ENCODE measurements at regions not wholly inside any gene's neighbourhood (a gene's known extent, or its start where the extent isn't known, plus 50 kb on each side); places are given as distances from the start of the nearest gene placed in this dataset.

DNA sequence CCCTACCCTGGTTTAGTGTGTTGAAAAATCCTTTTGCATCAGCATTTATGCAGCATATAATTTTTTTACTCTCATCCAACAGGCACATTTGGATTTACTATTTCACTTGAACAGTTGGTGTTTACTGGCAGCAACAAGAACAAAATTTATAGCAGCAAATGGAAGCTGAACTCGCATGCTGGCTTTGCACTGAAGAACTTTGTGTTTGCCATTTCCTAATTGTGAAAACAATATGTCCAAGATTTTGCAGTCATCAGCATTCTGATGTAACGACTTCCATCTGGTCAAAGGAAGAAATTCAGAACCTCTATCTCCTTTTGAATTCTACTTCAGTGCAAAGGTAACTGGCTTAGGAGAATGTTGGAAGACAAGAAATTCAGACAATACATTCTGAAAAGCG lies 131.0 kb downstream of the DLEU7 start:
- no peak overlapping the region for H2BK5ac ChIP-seq (ENCODE audit: low read depth, low read length, poor library complexity, severe bottlenecking)
- no CpG with 5 or more reads among the region's 3 CpGs for WGBS, 2 experiments (ENCODE audit: extremely low coverage in 2 of 2, insufficient read length in 1 of 2)
- peaks cover 15% of the 10 kb centered on the region for H3K27me3 ChIP-seq (ENCODE audit: control insufficient read depth, insufficient read depth, low read length)
- no peak overlapping the region for H2AFZ ChIP-seq (replicated peaks; ENCODE audit: low read length, poor library complexity)
- H2BK15ac ChIP-seq (ENCODE audit: low read depth, low read length), result no peak overlapping the region
- no peaks in the 10 kb centered on the region for H3K79me1 ChIP-seq (ENCODE audit: low read depth in 1 of 2, low read length in 2 of 2)
- H2BK20ac ChIP-seq (ENCODE audit: low read depth, low read length), result no peak overlapping the region
- no peak overlapping the region for H2AK5ac ChIP-seq (ENCODE audit: low read depth, low read length)
- no peak overlapping the region for H3K14ac ChIP-seq (replicated peaks; ENCODE audit: low read depth, low read length)
- H3K9ac ChIP-seq (ENCODE audit: low read depth, low read length), result no peak overlapping the region
- H3K9me1 ChIP-seq (ENCODE audit: insufficient read depth, low read length), result no peaks in the 10 kb centered on the region
- in situ Hi-C loops (cut with MboI; ENCODE audit: low sequenced_read_pairs), result no loop called here
- BruUV-seq (replicated peaks), result no TSS peak
- DNase-seq (no peak), ATAC-seq (ENCODE audit: low read depth) (no peak)
- H2AK9ac ChIP-seq (replicated peaks; ENCODE audit: low read depth, low read length, poor library complexity), result no peak overlapping the region
- H4K5ac ChIP-seq (ENCODE audit: low read depth, low read length), result no peak overlapping the region
- H3K18ac ChIP-seq (ENCODE audit: low read depth, low read length), result no peak overlapping the region
- no peaks in the 10 kb centered on the region for H3K9me3 ChIP-seq (ENCODE audit: control insufficient read depth, insufficient read depth, low read length)
- no peak overlapping the region for H3K56ac ChIP-seq (ENCODE audit: extremely low read depth, insufficient read depth, low read length)
- intact Hi-C loops (cut with micrococcal nuclease), result no loop called here
- ChIA-PET CTCF (no interaction called here), POLR2A (ENCODE audit: unreplicated experiment) (no interaction called here)
- H3K27ac ChIP-seq (ENCODE audit: insufficient read depth, low read length), result no peak overlapping the region
- no peak overlapping the region for H3K4ac ChIP-seq (ENCODE audit: low read depth, low read length)
- dilution Hi-C loops (cut with HindIII; ENCODE audit: low sequenced_read_pairs, unreplicated experiment), result no loop called here
- no peaks in the 10 kb centered on the region for H3K36me3 ChIP-seq (ENCODE audit: control insufficient read depth, insufficient read depth, low read length)
- H2BK120ac ChIP-seq (ENCODE audit: low read depth, low read length), result no peak overlapping the region
- H3K4me1 ChIP-seq (ENCODE audit: control insufficient read depth, insufficient read depth, low read length), result no peaks in the 10 kb centered on the region; the same call in 1 of the 2 replicates
- no peak overlapping the region for H4K91ac ChIP-seq (ENCODE audit: insufficient read depth, low read depth, low read length)
- H3K4me2 ChIP-seq (ENCODE audit: low read depth, low read length), result no peak overlapping the region
- no peak overlapping the region for H4K8ac ChIP-seq (ENCODE audit: low read depth in 2 of 2, low read length in 2 of 2)
- no peak overlapping the region for H3K4me3 ChIP-seq (ENCODE audit: insufficient read depth, low read depth, low read length)
- no peaks in the 10 kb centered on the region for H4K20me1 ChIP-seq (ENCODE audit: insufficient read depth, low read length)
- no peak overlapping the region for H3K23ac ChIP-seq (ENCODE audit: low read depth, low read length)
- TF ChIP-seq USF2 (IDR thresholded peaks at IDR 0.05; ENCODE audit: low read depth, low read length) (no peak), POLR2A (IDR thresholded peaks at IDR 0.05; ENCODE audit: low read depth, low read length) (no peak), MAZ (IDR thresholded peaks at IDR 0.05; ENCODE audit: borderline replicate concordance, low read depth, low read length) (no peak), FOS (IDR thresholded peaks at IDR 0.05; ENCODE audit: low read depth, low read length) (no peak), RCOR1 (IDR thresholded peaks at IDR 0.05; ENCODE audit: insufficient replicate concordance, low read length) (no peak), RAD21 (IDR thresholded peaks at IDR 0.05; ENCODE audit: low read length) (no peak)
- TF ChIP-seq, protein P1, sequence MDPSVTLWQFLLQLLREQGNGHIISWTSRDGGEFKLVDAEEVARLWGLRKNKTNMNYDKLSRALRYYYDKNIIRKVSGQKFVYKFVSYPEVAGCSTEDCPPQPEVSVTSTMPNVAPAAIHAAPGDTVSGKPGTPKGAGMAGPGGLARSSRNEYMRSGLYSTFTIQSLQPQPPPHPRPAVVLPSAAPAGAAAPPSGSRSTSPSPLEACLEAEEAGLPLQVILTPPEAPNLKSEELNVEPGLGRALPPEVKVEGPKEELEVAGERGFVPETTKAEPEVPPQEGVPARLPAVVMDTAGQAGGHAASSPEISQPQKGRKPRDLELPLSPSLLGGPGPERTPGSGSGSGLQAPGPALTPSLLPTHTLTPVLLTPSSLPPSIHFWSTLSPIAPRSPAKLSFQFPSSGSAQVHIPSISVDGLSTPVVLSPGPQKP (IDR thresholded peaks at IDR 0.05; ENCODE audit: borderline replicate concordance, low read depth, low read length), result no peak
